ENCODE measurements at regions not wholly inside any gene's neighbourhood (a gene's known extent, or its start where the extent isn't known, plus 50 kb on each side); places are given as distances from the start of the nearest gene placed in this dataset.
"Not testable (repeated sequence)": the region's sequence is repeated elsewhere in the genome, so short reads cannot be mapped to it uniquely, and the experiment has no call there.

DNA sequence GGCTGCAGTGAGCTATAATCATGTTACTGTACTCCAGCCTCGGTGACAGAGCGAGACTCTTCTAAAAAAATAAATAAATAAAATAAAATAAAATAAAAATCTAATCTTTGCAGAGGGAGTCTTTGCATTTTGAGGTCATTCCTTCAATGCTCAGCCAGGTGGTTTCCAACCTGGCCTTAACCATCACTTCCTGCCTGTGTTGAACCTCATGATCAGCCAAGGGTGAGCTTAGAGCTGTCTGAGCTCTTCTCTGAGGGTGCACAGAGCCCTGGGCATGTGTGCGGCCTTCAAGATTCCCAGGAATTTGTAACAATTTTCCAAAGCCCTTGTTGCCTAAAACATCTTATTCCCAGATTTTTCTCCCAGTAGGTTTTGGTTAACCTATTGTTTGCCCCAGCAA is 94.3 kb downstream of the KCNJ12 start:
- DNase-seq (ENCODE audit: low read depth, low spot score): not testable (repeated sequence)

- no peak for DNase-seq (ENCODE audit: low read depth, low spot score)
Observed at GRCh38 chr17:21470861-21471260, 94.7 kb downstream of the KCNJ12 start.

DNA sequence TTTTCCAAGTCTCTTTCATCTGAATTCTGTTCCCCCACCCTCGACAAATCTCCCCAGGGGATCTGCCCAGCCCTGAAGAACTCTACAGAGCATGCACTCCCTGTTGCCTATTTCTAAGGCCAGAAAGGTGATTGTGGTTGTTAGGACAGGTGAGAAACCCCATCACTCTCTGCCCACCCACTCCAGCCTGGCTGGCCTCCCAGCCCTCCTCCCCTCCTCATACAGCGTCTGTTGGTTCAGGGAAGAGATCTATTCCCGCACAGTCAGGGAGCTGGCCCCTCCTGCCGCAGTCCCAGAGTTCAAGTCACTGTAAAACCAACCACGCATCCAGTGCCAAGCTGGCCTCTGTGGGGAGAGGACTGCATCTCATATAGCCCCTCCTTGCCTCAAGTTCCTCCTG is 98.7 kb downstream of the KCNJ12 start:
- DNase-seq (ENCODE audit: low read depth, low spot score): no peak

- no peak for DNase-seq (ENCODE audit: low read depth, low spot score)
Observed at GRCh38 chr17:21475571-21475970, 99.4 kb downstream of the KCNJ12 start.

DNA sequence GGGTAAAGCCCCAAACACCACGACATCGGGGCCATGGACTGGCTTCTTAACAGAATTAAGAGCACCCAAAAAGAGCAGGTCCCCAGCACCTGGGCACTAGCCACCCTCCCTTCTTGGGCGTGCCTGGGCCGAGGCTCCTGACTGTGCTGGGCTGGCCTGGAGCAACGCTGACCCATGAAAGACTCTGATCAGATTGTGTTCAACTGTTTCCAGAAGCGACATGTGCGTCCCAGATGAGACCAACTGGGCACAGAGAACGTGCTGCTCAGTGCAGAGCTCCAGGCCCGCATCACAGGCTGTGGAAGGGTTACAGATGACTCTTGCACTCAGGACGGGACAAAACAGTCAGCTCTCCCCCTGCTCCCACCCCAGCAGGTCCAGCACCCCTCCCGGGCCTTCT is 100.7 kb downstream of the KCNJ12 start:
- no peak for DNase-seq (ENCODE audit: low read depth, low spot score)

DNA sequence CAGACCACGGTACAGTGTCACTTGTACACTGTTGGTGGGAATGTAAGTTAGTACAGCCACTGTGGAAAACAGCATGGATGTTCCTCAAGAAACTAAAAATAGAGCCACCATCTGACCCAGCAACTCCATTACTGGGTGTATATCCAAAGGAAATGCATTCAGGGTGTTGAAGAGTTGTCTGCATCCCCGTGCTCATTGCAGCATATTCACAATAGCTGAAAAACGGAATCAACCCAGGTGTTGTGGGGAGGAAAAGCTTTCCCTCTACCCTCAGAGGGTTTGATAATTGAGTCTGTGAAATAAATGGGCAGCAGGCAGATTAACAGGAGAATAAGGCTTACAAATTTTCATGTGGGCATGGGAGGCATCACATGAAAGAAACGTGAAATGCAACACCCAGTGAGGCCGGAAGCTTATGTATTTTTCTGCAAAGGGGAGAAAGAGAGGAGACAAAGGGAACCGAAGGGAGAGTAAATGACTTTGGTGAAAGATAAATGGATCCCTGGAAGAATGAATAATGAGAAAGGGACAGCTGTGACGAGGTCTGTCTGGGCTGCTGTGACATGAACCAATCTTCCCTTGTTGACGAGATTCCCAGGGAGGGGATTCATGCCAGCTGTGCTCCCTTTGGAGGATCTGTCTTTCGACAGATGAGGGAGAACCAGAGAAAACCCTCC is 106.2 kb downstream of the KCNJ12 start:
- DNase-seq (ENCODE audit: low read depth, low spot score): no peak

- DNase-seq (ENCODE audit: low read depth, low spot score): not testable (repeated sequence)
Observed at GRCh38 chr17:21488043-21488442, 111.9 kb downstream of the KCNJ12 start.

DNA sequence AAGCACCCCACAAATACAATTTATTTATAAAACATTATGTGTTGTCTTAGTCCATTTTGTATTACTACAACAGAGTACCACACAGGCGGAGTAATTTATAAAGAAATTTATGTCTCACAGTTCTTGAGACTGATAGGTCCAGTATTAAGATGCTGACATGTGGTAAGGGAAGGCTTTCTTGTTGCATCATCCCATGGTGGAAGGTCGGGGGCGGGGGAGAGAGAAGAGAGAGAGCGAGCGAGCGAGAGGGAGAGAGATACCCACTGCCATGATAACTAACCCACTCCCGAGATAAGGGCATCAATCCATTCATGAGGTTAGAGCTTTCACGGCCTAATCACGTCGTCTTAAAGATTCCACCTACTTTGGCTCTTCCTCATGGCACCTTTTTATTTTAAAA is 117.8 kb downstream of the KCNJ12 start:
- DNase-seq (ENCODE audit: low read depth, low spot score): no peak

DNA sequence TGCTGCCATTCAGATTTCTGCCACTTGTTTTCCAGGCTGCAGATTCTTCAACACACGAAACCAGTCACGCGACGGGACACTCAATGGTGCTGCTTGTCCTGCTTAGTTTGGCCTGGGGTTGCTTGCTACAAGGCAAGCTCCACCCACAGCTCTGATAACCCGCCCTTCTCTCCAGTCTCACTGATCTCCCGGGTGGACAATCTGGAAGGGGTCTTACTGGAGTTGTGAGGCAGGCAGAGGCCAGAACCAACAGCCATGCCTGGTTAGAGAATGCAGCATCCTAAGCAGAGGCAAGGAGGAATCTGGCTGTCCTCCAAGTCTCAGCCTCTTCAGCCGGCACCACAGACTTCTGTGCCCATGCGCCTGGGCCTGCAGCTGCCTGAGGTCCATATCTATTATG is 119.1 kb downstream of the KCNJ12 start:
- no peak for DNase-seq (ENCODE audit: low read depth, low spot score)

GRCh38 chr17:21500064-21500463 is 123.9 kb downstream of the KCNJ12 start:
- no peak for DNase-seq (ENCODE audit: low read depth, low spot score)

DNA sequence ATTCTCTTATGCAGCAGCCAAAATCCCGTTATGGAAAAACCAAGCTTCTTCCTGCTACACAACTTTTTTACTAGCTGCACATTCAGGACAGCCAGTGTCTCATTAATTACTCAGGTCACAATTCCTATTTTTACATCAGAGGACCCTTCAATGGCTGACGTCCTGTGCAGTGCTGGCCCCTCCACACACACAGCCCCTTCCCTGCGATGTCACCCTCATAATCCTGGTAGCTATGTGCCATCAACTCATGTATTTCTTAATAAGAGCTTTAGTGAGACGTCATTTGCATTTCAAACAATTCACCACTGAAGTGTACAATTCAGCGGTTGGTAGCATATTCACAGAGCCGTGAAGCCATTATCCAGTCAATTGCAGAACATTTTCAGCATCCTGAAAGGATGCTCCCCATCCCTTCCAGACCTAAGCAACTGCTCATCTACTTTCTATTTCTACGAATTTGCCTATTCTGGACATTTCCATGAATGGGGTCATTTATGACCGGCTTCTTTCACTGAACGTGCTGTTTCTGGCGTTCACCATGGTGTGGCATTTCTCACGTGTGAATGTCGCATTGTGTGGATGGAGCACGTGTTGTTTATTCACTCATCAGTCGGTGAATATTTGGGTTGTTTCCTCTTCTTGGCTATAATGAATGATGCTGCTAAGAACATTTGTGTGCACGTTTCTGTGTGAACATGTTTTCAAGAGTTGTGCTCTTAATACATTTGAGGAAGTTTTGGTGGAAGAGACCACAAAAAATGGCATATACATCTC is 126.0 kb downstream of the KCNJ12 start:
- DNase-seq (ENCODE audit: low read depth, low spot score): not testable (repeated sequence)

DNA sequence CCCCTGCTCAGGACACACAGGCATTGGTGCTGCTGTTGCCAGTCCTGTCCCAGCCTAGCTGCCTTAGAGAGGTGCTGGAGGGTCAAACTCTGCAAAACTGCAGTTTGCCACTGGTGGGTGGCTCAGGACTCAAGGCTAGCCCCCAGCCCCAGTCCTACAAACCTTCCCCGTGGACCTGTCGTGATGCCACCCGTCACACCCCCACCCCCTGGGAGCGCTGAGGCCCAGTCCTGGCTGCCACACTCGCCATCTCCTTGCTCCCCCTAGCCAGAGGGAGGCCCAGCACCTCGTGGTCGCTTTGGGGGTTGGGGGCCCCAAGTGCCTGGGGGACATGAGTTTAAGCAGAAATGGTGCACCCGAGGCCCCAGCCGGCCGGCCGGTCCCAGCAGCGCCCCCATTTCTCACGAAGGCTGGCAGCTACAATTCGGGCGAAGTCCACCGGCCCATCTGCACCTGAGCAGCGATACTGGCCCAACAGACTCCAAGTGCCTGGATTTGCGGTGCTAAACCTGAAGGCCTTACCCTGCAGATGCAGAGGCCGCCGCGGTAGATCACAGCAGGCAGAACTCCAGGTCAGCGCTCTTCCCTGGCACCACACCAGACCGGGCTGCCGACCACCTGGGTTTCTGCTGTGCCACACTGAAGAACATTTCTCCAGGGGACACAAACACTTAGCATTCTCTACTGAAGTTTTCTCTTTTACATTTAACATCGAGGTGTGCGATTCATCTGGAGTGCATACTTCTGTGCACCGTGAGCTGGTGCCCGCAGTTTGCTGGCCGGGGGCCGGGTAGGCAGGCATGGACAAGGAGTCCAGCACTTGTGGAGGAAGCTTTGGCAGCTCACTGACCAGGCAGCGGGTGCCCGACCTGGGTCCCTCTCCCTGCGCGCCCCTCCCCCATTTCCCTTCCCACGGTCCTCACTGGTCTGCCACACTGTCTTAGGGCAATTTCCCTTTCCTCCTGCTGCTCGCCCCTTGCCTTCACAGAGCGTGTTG is 130.0 kb downstream of the KCNJ12 start:
- no peak for DNase-seq (ENCODE audit: low read depth, low spot score)

DNA sequence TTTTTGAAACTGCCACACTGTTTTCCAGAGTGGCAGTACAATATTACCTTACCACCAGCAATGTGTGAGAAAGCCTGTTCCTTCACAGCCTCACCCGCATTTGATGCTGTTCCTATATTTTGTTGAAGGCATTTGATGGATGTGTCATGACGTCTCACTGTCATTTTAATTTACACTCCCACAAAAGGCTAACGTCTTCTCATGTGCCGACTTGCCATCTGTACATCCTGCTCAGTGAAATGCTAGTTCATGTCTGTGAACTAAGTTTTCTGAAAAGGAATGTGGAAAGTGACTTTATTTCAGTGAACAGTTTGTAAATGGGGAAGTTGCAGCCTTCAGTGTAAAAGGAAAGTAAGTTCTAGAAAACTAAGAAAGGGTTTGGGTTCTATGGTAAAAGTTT is 131.6 kb downstream of the KCNJ12 start:
- DNase-seq (ENCODE audit: low read depth, low spot score): not testable (repeated sequence)

- DNase-seq (ENCODE audit: low read depth, low spot score): no peak
Observed at GRCh38 chr17:21508211-21508610, 132.1 kb downstream of the KCNJ12 start.

DNA sequence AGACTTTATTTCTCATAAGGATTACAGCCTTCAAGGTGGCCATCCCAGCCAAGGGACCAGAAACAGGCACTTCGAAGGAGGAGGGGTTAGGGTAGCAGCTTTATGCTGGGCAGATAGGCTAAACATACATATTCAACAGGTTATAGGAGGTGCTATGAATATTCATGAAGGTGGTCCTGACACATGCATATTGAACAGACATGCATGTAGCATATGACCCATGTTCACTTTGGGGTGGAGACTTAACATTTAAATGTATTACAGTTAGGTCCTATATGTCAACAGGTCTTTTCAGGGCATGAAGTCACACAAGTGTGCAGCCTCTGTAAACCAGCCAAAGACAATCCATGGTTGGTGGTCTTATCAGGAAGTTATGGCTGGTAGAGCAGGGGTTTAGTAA is 133.2 kb downstream of the KCNJ12 start:
- DNase-seq (ENCODE audit: low read depth, low spot score): not testable (repeated sequence)

DNA sequence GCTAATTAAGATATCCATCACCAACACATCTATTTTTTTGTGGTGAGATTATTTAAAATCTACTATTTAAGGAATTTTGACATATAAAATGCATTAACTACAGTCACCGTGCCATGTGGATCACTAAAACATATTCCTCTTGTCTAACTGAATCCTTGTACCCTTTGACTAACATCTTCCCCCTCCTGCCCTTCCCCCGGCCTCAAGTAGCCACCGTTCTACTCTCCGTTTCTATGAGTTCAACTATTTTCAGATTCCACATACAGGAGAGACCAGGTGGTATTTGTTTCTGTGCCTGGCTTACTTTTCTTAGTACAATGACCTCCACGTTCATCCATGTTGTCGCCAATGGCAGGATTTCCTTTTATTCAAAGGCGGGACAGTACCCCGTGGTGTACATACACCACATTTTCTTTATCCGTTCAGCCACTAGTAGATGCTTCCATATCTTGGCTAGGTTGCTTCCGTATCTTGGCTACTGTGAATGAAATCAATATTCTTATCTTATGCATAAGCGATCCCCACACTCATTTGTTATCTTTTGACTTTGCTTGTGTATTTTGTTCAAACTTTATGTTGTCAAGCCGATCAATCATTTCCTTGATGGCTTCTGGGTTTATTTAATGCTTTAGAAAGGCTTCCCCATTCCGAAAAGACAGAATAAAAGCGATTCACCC is 134.7 kb downstream of the KCNJ12 start:
- no peak for DNase-seq (ENCODE audit: low read depth, low spot score)

DNA sequence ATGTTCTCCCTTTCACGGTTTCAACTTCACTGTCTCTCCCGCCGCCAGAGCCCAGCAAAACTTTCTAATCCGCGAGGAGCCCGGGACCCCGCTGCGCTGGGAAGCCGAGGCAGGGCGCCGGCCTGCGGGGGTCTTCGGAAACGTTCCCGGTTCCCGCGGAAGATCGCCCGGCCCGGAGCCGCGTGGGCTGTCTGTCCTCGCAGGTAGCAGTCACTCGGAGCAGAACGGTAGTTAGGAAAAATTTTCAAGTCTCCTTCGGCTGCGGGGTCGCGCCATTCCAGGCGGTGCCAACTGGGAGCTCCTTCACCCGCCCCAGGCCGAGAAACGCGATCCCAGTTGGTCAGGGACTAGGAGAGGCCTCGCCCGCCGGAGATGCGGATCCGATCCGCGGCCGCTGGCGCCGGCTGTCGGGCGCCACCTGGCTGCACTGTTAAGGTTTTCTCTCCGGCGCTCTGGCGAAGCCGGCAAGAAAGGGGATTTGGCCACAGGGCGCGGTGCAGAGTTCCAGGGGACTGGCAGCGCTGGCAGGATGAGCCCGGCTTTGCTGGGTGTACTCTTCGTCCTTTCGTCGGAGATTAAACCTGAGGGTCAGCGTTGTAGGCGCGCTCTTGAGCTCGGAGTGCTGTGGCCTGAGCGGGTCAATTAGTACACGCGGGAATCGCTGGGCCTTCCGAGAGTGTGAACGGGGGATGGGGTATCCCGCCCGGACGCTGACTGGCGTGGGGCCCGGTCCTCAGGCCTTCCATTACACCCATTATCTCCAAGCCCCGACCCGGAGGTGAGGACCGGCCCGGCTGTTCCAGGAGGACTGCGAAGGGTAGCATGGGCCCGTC is 135.4 kb downstream of the KCNJ12 start:
- DNase-seq (ENCODE audit: low read depth, low spot score): peak; percentile 52

DNA sequence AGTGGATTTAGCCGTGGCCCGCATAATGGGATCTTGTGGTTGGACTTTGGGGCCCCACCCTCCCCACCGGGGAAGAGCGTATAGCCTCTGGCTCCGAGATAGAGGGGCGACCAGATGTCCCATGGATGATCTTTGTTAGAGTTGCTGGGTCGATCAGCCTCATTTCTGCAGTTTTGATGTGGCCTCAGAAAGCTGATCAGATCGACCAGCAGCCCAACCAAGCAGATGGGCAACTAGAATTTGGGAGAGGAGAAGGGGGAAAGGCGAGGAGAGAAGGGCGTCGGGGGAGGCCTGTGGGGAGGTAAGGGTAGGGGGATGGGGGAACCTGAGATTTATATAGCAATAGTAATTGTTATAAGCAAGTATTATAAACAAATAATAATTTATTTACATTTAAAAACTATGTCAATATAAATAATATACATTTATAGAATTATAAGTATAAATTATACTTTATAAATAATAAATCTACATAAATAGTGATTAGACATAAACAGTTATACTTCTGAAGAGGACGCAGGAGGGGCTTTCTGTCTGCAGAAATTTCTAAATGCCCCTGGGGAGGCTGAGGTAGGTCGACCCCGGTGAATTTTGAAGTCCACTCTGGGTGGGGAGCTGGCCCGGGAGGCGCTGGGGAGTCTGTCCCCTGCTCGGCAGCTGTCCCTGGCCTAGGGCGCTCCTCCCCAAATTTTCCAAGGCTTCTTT is 136.3 kb downstream of the KCNJ12 start:
- DNase-seq (ENCODE audit: low read depth, low spot score): no peak

DNA sequence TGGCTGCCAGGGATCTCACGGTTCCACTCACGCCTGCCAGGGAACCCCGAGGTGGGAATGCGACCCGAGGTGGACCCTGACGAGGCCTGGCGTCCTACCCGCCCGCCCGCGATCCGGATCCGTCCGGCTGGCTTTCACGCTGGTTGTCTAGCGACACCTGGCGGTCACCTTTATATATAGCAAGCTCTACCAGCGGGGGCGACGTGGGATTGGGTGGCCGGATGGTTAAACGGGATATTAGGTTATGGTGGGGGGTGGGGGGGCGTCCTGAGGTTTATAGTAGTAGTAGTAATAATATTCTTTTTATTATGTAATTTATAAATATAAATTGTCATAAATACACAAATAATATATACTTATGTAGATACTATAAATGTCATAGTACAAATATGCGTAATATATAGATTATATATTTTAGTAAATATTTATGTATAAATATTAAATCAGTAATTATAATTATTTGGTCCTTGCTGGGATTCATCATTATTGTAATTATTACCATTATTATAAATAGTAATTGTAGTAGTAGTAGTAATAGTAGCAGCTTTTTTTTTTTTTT is 136.9 kb downstream of the KCNJ12 start:
- DNase-seq (ENCODE audit: low read depth, low spot score): no peak

GRCh38 chr17:21514567-21514966 is 138.4 kb downstream of the KCNJ12 start:
- DNase-seq (ENCODE audit: low read depth, low spot score): not testable (repeated sequence)
